ENCODE measurements at regions not wholly inside any gene's neighbourhood (a gene's known extent, or its start where the extent isn't known, plus 50 kb on each side); places are given as distances from the start of the nearest gene placed in this dataset.
"Not testable (repeated sequence)": the region's sequence is repeated elsewhere in the genome, so short reads cannot be mapped to it uniquely, and the experiment has no call there.

DNA sequence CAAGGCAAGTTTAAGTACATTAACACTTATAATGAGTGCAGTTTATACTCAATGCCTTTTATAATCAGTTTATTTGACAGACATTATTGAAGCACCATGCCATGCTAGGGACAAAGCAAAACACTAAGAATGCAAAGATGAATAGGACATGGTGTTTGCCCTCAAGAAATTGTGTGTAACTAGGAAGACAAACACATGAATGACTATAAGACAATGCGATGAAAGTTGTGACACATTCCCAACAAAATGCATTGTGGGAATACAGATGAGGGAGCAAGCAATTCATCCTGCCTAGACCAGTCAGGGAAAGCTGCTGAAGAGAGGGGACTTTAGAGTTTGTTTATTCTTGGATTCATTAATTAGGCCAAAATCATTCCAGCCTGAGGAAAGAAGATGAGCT lies 133.8 kb upstream of the TRPC6 start:
- Histone ChIP-seq H3K9me3 (peaks cover 0 to 8% of the 10 kb centered on the region in 2 donors), H3K27ac (no peak overlapping the region), H3K27me3 (no peaks in the 10 kb centered on the region), H3K36me3 (no peaks in the 10 kb centered on the region), H3K4me1 (no peaks in the 10 kb centered on the region), H3K4me3 (no peak overlapping the region)
- TF ChIP-seq, protein P1, sequence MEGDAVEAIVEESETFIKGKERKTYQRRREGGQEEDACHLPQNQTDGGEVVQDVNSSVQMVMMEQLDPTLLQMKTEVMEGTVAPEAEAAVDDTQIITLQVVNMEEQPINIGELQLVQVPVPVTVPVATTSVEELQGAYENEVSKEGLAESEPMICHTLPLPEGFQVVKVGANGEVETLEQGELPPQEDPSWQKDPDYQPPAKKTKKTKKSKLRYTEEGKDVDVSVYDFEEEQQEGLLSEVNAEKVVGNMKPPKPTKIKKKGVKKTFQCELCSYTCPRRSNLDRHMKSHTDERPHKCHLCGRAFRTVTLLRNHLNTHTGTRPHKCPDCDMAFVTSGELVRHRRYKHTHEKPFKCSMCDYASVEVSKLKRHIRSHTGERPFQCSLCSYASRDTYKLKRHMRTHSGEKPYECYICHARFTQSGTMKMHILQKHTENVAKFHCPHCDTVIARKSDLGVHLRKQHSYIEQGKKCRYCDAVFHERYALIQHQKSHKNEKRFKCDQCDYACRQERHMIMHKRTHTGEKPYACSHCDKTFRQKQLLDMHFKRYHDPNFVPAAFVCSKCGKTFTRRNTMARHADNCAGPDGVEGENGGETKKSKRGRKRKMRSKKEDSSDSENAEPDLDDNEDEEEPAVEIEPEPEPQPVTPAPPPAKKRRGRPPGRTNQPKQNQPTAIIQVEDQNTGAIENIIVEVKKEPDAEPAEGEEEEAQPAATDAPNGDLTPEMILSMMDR (IDR thresholded peaks at IDR 0.05) = no peak
- DNase-seq (no peak), ATAC-seq (no peak)
- intact Hi-C loops (cut with DNase I) = no loop called here

DNA sequence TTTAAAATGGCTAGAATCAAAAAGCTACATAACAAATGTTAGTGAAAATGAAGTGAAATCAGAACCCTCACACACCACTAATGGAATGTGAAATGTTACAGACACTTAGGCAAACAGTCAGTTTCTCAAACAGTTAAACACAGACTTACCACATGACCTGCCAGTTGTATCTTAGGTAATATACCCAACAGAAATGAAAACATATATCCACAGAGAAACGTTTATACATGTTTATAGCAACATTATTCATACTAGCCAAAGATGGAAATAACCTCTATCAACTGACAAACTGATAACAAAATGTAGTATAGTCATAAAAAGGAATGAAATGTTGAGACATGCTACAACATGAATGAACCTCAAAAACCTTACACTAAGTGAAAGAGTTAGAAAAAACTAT lies 131.5 kb upstream of the TRPC6 start:
- TF ChIP-seq, protein P1 (IDR thresholded peaks at IDR 0.05) = no peak

DNA sequence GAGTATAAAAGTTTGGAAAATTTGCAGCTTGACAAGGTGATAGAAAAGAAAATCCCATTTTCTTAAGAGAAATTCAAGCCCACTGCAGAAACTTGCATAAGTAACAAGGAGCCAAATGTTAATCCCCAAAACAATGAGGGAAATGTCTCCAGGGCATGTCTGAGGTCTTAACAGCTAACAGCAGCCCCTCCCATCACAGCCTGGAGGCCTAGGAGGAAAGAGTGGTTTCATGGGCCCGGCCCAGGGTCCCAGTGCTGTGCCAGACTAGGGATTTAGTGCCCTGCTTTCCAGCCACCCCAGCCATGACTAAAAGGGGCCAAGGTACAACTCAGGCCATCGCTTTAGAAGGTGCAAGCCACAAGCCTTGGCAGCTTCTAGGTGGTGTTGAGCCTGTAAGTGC lies 123.7 kb upstream of the TRPC6 start:
- Histone ChIP-seq H3K4me1 (no peaks in the 10 kb centered on the region), H3K4me3 (no peak overlapping the region), H3K27me3 (no peaks in the 10 kb centered on the region), H3K36me3 (no peaks in the 10 kb centered on the region), H3K27ac (no peak overlapping the region), H3K9me3 (peaks cover 0 to 3% of the 10 kb centered on the region in 2 donors)
- intact Hi-C loops (cut with DNase I) = no loop called here
- TF ChIP-seq, protein P1 (IDR thresholded peaks at IDR 0.05) = no peak
- DNase-seq (no peak), ATAC-seq (no peak)

More for the DNA sequence above, 131.5 kb upstream of the TRPC6 start:
- H3K27ac ChIP-seq = no peak overlapping the region
- no peaks in the 10 kb centered on the region for H3K27me3 ChIP-seq
- H3K4me3 ChIP-seq = no peak overlapping the region
- no peaks in the 10 kb centered on the region for H3K4me1 ChIP-seq
- no peak for DNase-seq
- no peaks in the 10 kb centered on the region for H3K36me3 ChIP-seq
- ATAC-seq = no peak
- intact Hi-C loops (cut with DNase I) = no loop called here
- H3K9me3 ChIP-seq = peaks cover 0 to 11% of the 10 kb centered on the region in 2 donors

DNA sequence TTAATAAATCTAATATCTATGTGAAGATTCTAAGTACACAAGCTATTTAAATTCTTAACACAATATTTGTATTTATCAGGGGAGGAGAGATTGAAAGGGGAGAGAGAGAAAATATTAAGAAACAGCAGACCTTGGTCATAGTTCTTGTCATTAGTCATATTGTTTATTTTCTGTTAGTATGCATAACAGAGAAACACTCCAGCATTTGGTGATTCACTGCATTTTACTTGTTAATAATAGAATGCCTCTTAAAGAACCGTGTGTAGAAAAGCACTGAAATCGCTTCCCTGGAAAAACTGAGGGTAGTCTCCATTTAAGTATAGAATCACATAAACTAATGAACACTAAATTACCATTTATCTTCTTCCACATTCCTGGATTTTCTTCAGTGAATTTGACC lies 122.7 kb upstream of the TRPC6 start:
- H3K36me3 ChIP-seq = no peaks in the 10 kb centered on the region

DNA sequence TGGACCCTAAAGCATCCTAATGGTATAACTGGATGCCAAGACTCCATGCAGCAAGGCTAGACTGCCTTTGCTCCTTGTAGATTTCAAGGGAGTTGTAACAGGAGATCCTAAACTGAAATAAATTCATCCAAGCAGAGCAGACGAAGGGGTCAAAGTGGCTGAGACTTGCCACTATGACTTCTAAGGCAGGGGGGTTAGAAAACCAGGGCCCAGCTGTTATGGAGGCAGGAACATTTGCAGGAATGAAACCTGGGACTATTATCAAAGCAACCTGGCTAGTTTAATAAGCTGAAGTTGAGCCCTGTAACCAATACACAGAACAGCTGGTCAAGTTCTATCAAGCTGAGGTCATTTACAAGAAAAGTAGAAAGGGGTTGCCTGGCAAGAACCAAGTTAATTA lies 122.2 kb upstream of the TRPC6 start:
- DNase-seq (no peak), ATAC-seq (no peak)
- H3K4me3 ChIP-seq = no peak overlapping the region
- intact Hi-C loops (cut with DNase I) = no loop called here
- H3K9me3 ChIP-seq = peaks cover 0 to 3% of the 10 kb centered on the region in 2 donors
- no peaks in the 10 kb centered on the region for H3K27me3 ChIP-seq
- no peak overlapping the region for H3K27ac ChIP-seq
- no peaks in the 10 kb centered on the region for H3K4me1 ChIP-seq
- TF ChIP-seq, protein P1 (IDR thresholded peaks at IDR 0.05) = no peak
- no peaks in the 10 kb centered on the region for H3K36me3 ChIP-seq

More for the DNA sequence above, 122.7 kb upstream of the TRPC6 start:
- DNase-seq (no peak), ATAC-seq (peak; percentile 64)
- no peaks in the 10 kb centered on the region for H3K4me1 ChIP-seq
- TF ChIP-seq, protein P1 (IDR thresholded peaks at IDR 0.05) = no peak
- no peak overlapping the region for H3K4me3 ChIP-seq
- intact Hi-C loops (cut with DNase I) = no loop called here
- no peaks in the 10 kb centered on the region for H3K27me3 ChIP-seq
- H3K27ac ChIP-seq = no peak overlapping the region
- H3K9me3 ChIP-seq = peaks cover 0 to 3% of the 10 kb centered on the region in 2 donors

DNA sequence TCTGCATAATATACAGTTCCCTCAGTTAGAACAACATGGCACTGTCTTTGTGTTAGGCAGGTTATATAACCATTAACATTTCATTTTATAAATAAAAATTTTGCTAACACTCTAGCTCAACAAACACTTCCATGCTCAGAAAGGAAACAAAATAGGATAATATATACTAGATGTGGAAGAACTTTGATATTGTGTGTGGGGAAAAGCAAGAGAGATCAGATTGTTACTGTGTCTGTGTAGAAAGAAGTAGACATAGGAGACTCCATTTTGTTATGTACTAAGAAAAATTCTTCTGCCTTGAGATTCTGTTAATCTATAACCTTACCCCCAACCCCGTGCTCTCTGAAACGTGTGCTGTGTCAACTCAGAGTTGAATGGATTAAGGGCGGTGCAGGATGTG lies 111.1 kb upstream of the TRPC6 start:
- H3K27me3 ChIP-seq; DNase-seq; intact Hi-C loops (cut with DNase I); H3K27ac ChIP-seq; ATAC-seq; H3K4me3 ChIP-seq; H3K36me3 ChIP-seq; H3K9me3 ChIP-seq; H3K4me1 ChIP-seq: not testable (repeated sequence)

Measured in left lung (tissue), 4 donors.